Hepatocyte (in vitro differentiated cells): ENCODE measurements at regions not wholly inside any gene's neighbourhood (a gene's known extent, or its start where the extent isn't known, plus 50 kb on each side); places are given as distances from the start of the nearest gene placed in this dataset.
"Not testable (repeated sequence)": the region's sequence is repeated elsewhere in the genome, so short reads cannot be mapped to it uniquely, and the experiment has no call there.

ENCODE experiments used
- DNase-seq: peaks from one replicate; pipeline ENCODE4 v3.0.0-alpha.2; 2016; ENCODE audit warnings: low spot score
- H2AFZ ChIP-seq: fragments of 200-600 bp; sonication (generic); 2 replicates; pipeline ENCODE4 v1.6.0; 2016; ENCODE audit warnings: antibody characterized with exemption, mild to moderate bottlenecking
- H3K27ac ChIP-seq: fragments of 200-600 bp; sonication (generic); 2 replicates; pipeline ENCODE4 v1.5.1; 2016; ENCODE audit warnings: mild to moderate bottlenecking
- H3K27me3 ChIP-seq: fragments of 200-600 bp; sonication (generic); 2 replicates; pipeline ENCODE4 v1.6.1; 2016
- H3K36me3 ChIP-seq: fragments of 200-600 bp; sonication (generic); replicated peaks from 2 replicates; pipeline ENCODE4 v1.5.1; 2016; ENCODE audit warnings: low read depth; ENCODE audit not compliant: insufficient read depth
- H3K4me1 ChIP-seq: fragments of 200-600 bp; sonication (generic); 2 replicates; pipeline ENCODE4 v1.5.1; 2016; ENCODE audit warnings: mild to moderate bottlenecking, moderate library complexity; ENCODE audit not compliant: insufficient read depth
- H3K4me2 ChIP-seq: fragments of 200-600 bp; sonication (generic); 2 replicates; pipeline ENCODE4 v1.6.0; 2016
- H3K4me3 ChIP-seq: fragments of 200-600 bp; sonication (generic); 2 replicates; pipeline ENCODE4 v1.5.1; 2016; ENCODE audit warnings: mild to moderate bottlenecking
- H3K79me2 ChIP-seq: fragments of 200-600 bp; sonication (generic); 2 replicates; pipeline ENCODE4 v1.6.0; 2017; ENCODE audit warnings: mild to moderate bottlenecking
- H3K9me2 ChIP-seq: fragments of 200-600 bp; sonication (generic); replicated peaks from 2 replicates; pipeline ENCODE4 v1.6.0; 2017; ENCODE audit warnings: mild to moderate bottlenecking; ENCODE audit not compliant: insufficient read depth
- H3K9me3 ChIP-seq: fragments of 200-600 bp; sonication (generic); 2 replicates; pipeline ENCODE4 v1.5.1; 2016; ENCODE audit warnings: low read depth, mild to moderate bottlenecking
- H4K20me1 ChIP-seq: fragments of 200-600 bp; sonication (generic); 2 replicates; pipeline ENCODE4 v1.6.0; 2016; ENCODE audit warnings: mild to moderate bottlenecking; ENCODE audit not compliant: insufficient read depth, poor library complexity, severe bottlenecking
- EZH2 ChIP-seq: fragments of 200-600 bp; sonication (generic); IDR thresholded peaks from 2 replicates; pipeline ENCODE4 v1.6.1; 2016; ENCODE audit warnings: antibody characterized with exemption, mild to moderate bottlenecking, borderline replicate concordance
- EZH2phosphoT487 ChIP-seq: fragments of 200-600 bp; sonication (generic); IDR thresholded peaks from one replicate; pipeline ENCODE4 v1.6.1; 2018; ENCODE audit warnings: antibody characterized with exemption, mild to moderate bottlenecking, low read depth, moderate library complexity; ENCODE audit not compliant: unreplicated experiment, severe bottlenecking
- WGBS: methylation state at CpG from one replicate; pipeline ENCODE4 v1.1.6; 2016; ENCODE audit warnings: low lambda C conversion rate; ENCODE audit errors: missing lambda C conversion rate; 5-methylcytosine and 5-hydroxymethylcytosine counted together
- TF ChIP-seq, protein P1 (sequence below): fragments of 200-600 bp; sonication (generic); IDR thresholded peaks from 2 replicates; pipeline ENCODE4 v1.5.1; 2016; ENCODE audit warnings: antibody characterized with exemption, mild to moderate bottlenecking; ENCODE audit not compliant: poor library complexity

DNA sequence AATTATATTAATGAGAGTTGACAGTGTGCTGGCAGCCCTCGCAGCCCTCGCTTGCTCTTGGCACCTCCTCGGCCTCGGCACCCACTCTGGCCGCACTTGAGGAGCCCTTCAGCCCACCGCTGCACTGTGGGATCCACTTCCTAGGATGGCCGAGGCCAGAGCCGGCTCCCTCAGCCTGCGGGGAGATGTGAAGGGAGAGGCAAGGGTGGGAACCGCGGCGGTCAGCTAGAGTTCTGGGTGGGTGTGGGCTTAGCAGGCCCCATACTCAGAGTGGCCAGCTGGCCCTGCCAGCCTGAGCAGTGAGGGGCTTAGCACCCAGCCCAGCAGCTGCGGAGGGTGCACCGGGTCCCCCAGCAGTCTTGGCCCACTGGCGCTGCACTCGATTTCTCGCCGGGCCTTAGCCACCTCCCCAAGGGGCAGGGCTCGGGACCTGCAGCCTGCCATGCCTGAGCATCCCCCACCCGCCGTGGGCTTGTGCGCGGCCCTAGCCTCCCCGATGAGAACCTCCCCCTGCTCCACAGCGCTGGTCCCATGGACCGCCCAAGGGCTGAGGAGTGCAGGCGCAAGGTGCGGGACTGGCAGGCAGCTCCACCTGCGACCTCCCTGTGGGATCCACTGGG, 68.2 kb upstream of the LRRTM4 start:
- no peak for DNase-seq
- Histone ChIP-seq H3K79me2 (no peaks in the 10 kb centered on the region), H3K4me3 (no peak overlapping the region), H3K9me2 (no peaks in the 10 kb centered on the region), H4K20me1 (no peaks in the 10 kb centered on the region), H3K27ac (no peak overlapping the region), H3K36me3 (no peaks in the 10 kb centered on the region), H2AFZ (no peak overlapping the region), H3K9me3 (no peaks in the 10 kb centered on the region), H3K27me3 (no peaks in the 10 kb centered on the region), H3K4me2 (no peak overlapping the region), H3K4me1 (no peaks in the 10 kb centered on the region)
- TF ChIP-seq EZH2phosphoT487 = no peak
- TF ChIP-seq EZH2 = no peak
- TF ChIP-seq, protein P1, sequence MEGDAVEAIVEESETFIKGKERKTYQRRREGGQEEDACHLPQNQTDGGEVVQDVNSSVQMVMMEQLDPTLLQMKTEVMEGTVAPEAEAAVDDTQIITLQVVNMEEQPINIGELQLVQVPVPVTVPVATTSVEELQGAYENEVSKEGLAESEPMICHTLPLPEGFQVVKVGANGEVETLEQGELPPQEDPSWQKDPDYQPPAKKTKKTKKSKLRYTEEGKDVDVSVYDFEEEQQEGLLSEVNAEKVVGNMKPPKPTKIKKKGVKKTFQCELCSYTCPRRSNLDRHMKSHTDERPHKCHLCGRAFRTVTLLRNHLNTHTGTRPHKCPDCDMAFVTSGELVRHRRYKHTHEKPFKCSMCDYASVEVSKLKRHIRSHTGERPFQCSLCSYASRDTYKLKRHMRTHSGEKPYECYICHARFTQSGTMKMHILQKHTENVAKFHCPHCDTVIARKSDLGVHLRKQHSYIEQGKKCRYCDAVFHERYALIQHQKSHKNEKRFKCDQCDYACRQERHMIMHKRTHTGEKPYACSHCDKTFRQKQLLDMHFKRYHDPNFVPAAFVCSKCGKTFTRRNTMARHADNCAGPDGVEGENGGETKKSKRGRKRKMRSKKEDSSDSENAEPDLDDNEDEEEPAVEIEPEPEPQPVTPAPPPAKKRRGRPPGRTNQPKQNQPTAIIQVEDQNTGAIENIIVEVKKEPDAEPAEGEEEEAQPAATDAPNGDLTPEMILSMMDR = no peak
- WGBS = 97% methylated on average over 24 of the region's 29 CpGs

DNA sequence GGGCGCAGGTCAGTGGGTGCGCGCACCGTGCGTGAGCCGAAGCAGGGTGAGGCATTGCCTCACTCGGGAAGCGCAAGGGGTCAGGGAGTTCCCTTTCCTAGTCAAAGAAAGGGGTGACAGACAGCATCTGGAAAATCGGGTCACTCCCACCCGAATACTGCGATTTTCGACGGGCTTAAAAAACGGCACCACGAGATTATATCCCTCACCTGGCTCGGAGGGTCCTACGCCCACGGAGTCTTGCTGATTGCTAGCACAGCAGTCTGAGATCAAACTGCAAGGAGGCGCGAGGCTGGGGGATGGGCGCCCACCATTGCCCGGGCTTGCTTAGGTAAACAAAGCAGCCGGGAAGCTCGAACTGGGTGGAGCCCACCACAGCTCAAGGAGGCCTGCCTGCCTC, 70.8 kb upstream of the LRRTM4 start:
- 41% methylated on average over 24 of the region's 24 CpGs for WGBS
- H4K20me1 ChIP-seq, H3K9me3 ChIP-seq, H3K36me3 ChIP-seq, DNase-seq, H3K27me3 ChIP-seq, H3K27ac ChIP-seq, H3K4me3 ChIP-seq, H3K9me2 ChIP-seq, H3K4me1 ChIP-seq, H2AFZ ChIP-seq, H3K79me2 ChIP-seq: not testable (repeated sequence)
- H3K4me2 ChIP-seq = peak overlapping the region; percentile 66

DNA sequence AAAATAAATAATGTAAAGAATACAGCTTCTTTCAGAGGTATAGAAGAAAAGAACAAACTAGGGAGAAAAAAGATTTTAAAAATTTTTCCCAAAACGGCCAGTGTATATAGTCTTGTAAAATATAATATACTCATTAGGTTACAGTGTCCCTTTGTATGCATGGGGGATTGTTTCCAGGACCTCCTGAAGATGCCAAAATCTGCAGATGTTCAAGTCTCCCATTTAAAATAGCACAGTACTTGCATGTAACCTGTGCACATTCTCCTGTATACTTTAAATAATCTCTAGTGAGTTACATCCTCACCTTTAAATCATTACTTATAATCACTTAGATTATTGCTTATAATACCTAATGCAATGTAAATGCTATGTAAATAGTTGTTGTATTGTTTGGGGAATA, 80.6 kb upstream of the LRRTM4 start:
- no peak overlapping the region for H3K4me2 ChIP-seq
- H3K4me1 ChIP-seq = no peaks in the 10 kb centered on the region
- no peaks in the 10 kb centered on the region for H3K79me2 ChIP-seq
- no peak overlapping the region for H3K4me3 ChIP-seq
- H3K9me3 ChIP-seq = no peaks in the 10 kb centered on the region
- no peaks in the 10 kb centered on the region for H4K20me1 ChIP-seq
- TF ChIP-seq, protein P1 = no peak
- TF ChIP-seq EZH2phosphoT487 = no peak
- TF ChIP-seq EZH2 = no peak
- no peak overlapping the region for H2AFZ ChIP-seq
- no peaks in the 10 kb centered on the region for H3K27me3 ChIP-seq
- DNase-seq = no peak
- no peaks in the 10 kb centered on the region for H3K36me3 ChIP-seq
- no peak overlapping the region for H3K27ac ChIP-seq
- peaks cover 4% of the 10 kb centered on the region for H3K9me2 ChIP-seq
- 41% methylated on average over 1 of the region's 1 CpG for WGBS

DNA sequence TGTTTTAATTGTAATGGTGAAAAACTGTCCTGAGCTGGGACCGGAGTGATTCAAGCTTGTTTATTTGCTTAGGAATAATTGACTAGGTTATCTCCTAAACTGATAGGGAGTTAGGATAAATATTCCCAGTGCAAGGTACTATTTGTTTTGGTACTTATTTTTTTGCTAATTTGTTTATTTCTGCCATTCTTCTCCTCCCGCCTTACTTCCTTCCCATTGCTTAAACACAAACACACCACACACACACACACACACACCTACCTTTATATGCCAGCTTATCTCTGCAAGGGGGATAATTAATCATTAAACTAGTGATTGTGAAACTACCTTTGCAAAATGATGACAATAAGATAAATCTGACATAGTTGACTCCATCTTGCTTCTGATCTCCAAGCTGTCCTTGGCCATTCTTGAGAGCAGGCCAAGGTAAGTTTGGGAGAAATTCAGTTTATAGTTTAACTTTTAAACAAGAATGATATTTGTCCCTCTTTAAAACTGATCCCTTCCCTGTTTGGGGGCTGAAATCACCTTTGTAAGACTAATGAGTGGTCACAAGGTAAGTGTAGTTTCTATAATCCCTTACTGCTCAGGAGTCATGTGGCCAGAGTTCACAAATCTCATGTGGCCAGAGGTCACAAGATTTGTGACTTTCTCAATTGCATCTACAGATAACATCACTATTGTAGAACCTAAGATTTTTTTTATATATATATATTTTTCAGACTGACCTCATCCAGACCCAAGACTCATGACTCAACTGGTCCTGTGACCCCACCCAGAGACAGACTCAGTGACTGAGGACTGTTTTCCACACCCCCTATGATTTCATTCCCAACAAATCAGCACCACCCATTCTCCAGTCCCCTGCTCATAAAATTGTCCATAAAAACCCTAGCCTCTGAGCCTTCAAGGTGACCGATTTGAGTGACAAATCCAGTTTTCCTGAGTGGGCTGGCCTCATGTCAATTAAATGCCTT, 83.1 kb upstream of the LRRTM4 start:
- no peak overlapping the region for H3K4me3 ChIP-seq
- no peaks in the 10 kb centered on the region for H3K79me2 ChIP-seq
- no peaks in the 10 kb centered on the region for H4K20me1 ChIP-seq
- H3K9me2 ChIP-seq = peaks cover 4% of the 10 kb centered on the region
- H2AFZ ChIP-seq = no peak overlapping the region
- DNase-seq = peak; percentile 52
- TF ChIP-seq, protein P1 = no peak
- TF ChIP-seq EZH2phosphoT487 = no peak
- TF ChIP-seq EZH2 = no peak
- no peaks in the 10 kb centered on the region for H3K9me3 ChIP-seq
- no peak overlapping the region for H3K4me2 ChIP-seq
- no peaks in the 10 kb centered on the region for H3K36me3 ChIP-seq
- 57% methylated on average over 3 of the region's 3 CpGs for WGBS
- no peaks in the 10 kb centered on the region for H3K4me1 ChIP-seq
- peak overlapping the region; percentile 77 for H3K27ac ChIP-seq
- no peaks in the 10 kb centered on the region for H3K27me3 ChIP-seq
